Amniotic stem cell (primary cell): ENCODE measurements at regions not wholly inside any gene's neighbourhood (a gene's known extent, or its start where the extent isn't known, plus 50 kb on each side); places are given as distances from the start of the nearest gene placed in this dataset.
"Not testable (repeated sequence)": the region's sequence is repeated elsewhere in the genome, so short reads cannot be mapped to it uniquely, and the experiment has no call there.

ENCODE experiments used
- DNase-seq: peaks from one replicate; lab custom pipeline; 2025; lab: John Stamatoyannopoulos, UW

DNA sequence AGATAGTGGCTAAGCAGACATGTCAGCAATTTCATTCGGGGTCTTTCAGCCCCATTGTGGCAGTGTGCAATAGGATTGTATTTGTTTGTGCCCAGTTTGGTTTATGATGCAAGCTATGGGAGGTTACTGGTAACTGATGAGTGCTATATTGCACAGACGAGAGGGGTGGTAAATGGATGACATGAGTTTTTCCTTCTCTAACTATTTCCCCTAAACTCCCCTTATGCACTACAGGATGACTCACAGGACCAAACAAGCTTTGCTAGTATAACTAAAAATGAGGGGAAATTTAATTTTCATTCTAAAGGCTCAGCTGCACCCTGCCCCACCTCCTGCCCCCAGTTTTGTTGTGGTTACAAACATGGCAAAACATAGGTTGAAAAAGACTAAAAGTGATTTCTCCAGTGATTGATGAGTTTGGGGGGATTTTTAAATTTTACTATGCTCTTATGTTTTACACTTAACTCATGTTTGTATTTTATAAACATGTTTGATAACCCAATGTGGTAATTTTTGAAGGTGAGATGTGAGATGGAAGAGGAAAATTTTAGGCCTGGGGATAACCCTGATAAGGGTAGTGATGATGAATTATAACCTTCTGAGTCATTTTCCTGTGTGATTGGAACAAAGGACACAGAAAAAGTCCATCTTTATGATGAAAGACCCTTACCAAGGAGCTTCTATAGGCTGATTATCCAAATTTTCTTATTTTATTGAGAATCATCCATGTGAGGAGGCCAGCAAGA is 60.8 kb upstream of the NAMPT start:
- no peak for DNase-seq

DNA sequence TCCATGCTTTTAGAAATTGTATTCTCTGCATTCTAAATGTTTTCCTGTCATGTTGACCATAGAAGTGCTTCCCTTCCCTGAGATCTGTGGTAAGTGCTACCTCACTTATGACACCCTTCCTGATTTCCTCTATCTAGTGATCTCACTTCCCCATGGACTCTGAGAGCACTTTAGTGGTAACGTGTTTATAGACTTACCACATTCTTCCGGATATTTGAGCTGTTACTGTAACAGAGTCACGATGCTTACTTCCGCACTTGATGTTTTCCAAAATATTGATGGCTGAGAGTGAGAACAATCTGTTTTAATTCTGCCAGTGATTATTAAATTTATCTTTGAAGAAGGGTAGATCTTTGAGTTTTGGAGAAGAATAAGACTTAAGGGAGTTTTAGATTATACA is 60.1 kb upstream of the NAMPT start:
- DNase-seq: no peak

DNA sequence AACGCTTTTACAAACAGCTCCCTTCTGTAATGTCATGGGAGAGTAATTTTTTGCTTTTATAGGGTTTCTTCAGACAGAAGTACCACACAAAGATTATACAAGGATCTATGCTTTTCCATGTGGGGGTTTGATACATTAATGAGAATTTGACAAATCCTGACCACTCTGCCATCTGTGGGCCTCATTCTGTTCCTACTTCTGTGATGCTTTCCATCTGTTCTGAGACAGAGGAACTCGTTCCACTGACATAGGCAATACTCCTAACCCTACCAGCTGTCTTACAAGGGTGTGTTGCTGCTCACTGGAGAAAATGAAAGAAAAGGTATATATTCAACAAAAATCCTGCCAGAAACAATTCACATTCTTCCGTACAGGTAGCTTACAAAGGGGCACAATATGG is 59.4 kb upstream of the NAMPT start:
- DNase-seq: no peak

DNA sequence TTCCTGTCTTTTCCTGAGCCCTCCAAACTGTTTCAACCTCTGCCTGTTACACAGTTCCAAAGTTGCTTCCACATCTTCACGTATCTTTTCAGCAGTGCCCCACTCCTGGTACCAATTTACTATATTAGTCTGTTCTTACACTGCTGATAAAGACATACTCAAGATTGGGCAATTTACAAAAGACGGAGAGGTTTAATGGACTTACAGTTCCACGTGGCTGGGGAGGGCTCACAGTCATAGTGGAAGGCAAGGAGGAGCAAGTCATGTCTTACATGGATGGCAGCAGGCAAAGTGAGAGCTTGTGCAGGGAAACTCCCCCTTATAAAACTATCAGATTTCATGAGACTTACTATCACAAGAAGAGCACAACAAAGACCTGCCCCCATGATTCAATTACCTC is 57.3 kb upstream of the NAMPT start:
- not testable (repeated sequence) for DNase-seq

DNA sequence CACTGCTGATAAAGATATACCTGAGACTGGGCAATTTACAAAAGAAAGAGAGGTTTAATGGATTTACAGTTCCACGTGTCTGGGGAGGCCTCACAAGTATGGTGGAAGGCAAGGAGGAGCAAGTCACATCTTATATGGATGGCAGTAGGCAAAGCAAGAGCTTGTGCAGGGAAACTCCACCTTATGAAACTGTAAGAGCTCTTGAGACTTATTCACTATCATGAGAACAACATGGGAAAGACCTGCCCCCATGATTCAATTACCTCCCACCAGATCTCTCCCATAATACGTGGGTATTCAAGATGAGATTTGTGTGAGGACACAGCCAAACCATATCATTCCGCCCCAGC is 55.4 kb upstream of the NAMPT start:
- not testable (repeated sequence) for DNase-seq

DNA sequence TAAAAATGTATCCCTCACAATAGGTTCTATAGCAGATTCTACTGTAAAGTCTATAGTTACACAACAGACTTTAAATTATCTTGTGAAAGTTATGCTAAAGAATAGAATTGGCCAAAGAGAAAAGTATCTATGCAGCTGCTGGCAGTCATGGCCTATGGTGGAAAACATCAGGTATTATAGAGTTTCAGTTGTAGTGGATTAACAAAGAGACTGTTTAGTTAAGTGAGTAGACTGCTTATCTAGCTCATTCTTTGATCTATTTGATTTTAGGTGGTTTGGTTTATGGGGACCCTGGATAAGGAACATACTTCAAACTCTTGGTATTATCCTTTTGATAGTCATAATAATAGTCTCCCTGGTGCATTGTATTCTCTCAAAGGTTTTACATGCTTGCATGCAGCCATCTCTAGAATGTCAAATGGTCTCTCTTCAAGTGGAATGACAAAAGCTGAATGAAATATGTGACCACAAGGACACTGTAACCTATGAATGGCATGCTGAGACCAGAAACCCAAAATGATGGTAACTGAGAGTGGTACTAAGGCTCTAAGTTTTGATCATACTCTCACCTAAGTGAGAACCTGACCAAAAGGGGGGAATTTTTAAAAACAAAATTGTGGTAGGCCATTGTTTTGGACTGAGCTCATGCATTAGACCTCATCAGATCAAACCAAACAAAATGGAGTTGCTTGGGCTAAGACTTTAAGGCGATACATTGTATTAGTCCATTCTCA is 54.9 kb upstream of the NAMPT start:
- DNase-seq: no peak

DNA sequence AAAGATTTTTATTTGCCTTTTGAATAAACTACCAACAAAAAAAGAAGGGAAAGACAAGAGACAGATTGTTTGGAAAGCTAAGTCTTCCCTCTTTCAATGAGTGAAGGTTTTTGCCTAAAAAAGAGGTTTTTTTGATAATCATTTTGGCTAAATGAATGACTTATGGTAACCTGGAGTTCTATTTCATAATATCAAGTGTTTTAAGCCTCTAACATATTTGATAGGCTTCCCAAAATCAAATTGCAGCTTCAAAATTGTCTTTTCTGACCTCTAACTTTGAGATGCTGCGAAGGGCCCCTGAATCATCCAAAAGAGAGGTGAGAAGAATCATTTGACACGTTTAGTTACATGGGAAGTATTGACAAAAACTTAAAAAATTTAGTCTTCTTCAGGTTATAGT is 53.0 kb upstream of the NAMPT start:
- DNase-seq: no peak

DNA sequence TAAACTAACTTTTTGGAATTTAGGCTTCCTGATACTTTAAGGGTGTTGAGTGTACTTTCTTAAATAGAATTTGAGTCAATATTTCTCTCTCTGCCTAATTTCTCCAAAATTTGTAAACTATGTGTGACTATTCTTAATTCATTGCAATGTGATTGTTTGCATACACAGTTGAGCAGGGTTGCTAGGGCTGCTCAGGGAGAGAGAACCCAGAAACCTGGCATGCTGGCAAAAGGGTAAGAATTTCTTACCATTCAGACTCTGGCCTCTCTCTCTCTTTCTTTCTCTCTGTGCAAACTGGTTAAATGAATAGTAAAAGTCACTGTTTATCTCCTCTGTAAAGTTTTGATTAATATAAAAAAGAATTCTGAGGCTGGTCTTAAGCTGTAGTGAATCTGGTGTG is 51.0 kb upstream of the NAMPT start:
- DNase-seq: no peak
